ENCODE measurements at regions not wholly inside any gene's neighbourhood (a gene's known extent, or its start where the extent isn't known, plus 50 kb on each side); places are given as distances from the start of the nearest gene placed in this dataset.
"Not testable (repeated sequence)": the region's sequence is repeated elsewhere in the genome, so short reads cannot be mapped to it uniquely, and the experiment has no call there.

- DNase-seq, result no peak
These were observed 228.8 kb downstream of the SMARCA2 start for GRCh38 chr9:2243666-2244555.

GRCh38 chr9:2247340-2247739 is 232.2 kb downstream of the SMARCA2 start:
- no peak for DNase-seq

DNA sequence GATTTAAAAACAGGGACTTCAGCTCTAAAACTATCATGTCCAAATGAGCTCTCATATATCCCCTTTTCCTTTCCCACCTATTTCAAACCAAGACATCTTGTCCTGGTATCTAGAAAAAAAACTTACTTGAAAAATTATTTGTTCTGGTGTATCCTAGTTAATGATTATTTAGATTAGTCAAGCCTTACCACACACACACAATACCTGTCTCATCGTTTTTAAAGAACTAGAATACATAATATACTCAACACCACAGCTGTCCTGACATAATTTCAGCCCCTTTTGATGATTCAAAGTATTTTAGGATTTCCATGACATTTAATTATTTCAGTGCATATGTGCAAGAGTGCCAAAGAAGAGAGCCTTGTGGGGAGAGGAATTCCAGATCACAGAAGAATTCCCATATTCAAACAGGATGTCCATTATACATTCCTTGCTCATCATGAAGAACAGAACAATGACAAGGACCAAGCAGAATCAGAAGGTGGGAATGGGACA is 233.7 kb downstream of the SMARCA2 start:
- DNase-seq, result no peak

DNA sequence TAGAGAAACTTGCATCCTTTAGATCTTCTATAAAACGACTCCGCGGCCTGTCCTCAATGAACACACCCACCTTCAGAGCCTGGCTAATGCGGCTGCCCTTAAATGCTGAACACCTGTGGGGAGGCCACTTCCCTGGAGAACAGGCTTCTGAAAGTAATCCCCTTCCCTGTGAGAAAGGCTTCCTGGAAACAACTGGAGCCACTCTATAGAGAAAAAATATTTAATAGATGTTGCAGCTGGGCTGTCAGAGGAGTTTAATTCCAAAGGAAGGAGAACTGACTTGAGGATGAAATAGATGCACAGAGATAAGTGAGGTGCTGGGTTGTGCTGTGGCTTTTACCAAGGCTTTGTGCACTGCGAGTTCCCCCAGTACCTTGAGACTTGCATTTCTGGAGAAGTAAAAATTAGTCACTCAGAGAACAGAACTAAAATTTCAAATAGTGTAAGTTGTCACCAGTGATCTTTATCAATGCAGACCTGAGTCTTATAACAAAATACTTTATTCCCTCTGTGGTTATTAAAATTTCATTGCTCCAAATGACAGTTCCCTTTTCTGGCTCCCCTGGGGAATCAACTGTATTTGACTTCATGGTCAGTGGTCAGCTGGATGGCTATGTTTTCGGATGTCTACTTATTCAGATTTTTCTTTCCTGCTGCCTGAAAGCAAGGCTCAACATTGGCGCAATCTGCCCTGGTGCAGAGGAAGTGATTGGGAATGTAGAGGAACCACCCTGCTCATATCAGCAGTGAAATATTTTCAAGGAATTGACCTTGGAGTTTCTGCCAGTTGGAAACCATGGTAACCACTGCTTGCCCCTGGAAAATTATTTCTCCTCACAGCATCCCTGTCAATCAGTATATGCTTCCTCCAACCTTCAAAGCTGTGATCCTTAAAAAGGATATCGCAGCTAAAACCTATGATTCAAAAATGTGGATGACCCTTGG is 238.8 kb downstream of the SMARCA2 start:
- no peak for DNase-seq

GRCh38 chr9:2255128-2255527 is 240.0 kb downstream of the SMARCA2 start:
- DNase-seq, result no peak

DNA sequence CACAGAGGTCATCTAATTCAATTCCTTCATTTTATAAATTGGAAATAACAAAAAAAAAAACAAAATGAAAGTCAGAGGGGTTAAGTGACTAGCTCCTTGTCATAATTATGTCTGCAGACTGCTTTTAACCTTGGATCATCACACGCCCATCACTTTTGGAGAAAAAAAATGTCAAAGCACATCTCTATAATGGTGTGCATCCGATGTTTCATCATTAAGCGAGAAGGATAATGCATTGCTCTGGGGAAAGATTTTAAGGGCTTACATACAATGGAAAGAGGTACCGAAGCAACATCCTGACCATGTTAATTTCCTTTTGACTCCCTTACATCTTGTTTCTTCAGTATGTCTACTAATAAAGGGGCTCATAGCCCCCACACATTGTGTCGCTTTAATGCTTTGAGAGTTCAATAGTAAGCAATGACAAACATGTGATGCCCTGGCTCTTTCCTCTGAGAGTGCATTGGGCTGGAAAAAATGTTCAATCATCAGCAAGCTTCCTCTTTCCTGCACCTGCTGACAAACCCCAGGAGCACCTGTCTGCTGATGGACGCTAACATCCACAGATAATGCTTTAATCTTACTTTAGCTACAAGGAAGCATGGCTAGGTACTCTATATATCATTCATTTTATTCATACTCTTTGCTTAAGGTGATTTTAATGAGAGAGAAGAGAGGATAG is 242.2 kb downstream of the SMARCA2 start:
- DNase-seq, result peak; percentile 30

DNA sequence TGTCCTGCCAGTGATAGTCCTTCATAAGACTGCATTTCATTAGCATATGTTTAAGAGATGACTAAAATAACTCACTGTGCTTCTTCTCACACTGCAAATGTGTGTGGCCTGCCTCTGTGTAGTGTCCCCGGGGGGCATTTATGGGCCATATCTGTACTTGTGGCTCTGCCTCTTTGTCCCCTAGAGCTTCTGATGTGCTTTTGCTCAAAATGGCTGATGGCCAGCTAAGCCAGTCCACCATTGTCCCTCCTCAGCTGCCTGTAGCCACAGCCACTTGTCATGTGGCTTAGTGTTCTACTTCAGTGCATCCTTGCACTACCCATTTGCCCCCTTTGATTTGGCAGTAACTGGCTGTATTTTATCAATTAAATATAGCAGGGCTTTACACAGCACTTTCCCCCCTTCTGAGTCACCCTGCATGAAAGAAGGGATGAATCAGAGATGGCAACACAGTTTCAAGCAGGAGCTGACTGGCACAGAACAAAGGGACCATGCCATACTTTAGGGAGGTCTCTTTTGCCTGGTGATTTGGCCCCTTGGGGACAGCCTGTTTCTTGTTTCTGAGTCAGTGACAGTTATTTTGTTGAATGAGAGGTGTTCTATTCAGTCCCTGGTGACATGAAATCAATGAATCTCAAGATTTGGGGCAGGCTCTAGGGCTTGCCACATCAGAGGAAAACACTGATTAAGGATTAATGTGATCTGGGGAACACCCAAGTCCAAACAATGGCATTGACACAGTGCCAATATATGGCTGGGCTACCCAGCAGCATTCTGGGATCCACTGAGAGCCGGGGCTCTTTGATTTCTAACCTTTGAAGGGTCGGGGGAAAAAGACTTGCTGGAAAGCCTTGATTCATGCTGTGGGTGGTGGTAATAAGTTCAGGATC is 245.5 kb downstream of the SMARCA2 start:
- no peak for DNase-seq

DNA sequence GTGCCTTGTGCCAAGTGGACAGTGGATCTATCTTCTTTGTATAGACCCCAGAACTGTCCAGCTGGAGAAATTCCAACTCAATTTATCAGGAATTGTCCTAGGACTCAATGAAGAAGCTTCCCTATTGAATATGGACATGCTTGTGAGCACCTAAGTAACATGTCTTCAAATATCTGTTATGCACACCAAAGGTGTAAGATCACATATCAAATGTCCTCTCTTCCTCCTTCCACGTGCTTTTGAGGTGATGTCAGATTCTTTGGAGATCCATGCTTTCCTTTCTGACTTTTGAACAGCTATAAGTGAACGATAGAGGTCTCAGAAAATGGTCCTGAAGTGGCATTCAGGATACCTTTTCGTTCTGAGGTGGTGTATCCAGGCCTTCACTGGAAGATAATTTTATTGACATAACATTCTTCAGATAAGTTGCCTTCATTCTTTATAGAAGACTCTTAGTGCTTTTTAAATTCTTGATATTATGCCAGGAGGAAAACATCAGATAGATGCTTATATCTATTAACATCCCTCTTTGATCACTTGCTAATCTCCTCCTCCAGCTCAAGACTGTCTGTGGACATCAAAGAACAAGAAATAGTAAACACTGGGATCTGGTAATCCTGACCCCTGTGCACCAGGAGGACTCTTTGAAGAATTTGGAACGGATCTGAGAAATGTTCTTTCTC is 246.4 kb downstream of the SMARCA2 start:
- no peak for DNase-seq

- no peak for DNase-seq
These were observed 247.4 kb downstream of the SMARCA2 start for GRCh38 chr9:2262386-2263071.

DNA sequence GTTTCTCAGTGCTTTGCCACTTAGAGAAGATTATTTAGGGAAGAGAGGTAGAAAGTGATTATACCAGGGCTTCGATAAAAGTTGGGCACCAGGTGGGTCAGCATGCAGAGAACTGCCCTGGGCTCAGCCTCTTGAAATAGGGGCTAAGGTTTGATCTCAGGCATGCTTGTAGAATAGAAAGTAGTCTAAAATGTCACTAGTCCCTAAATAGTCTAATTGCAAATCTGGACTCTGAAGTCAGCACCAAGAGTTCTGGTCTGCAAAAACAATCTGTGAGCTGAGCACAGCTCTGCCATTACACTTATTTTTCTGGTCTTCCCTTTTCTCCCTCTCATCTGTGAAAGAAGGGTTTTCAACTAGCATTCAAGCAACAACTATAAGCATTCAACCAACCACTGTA is 248.0 kb downstream of the SMARCA2 start:
- no peak for DNase-seq

- DNase-seq, result no peak
These were observed 248.5 kb downstream of the SMARCA2 start for GRCh38 chr9:2263665-2264064.

DNA sequence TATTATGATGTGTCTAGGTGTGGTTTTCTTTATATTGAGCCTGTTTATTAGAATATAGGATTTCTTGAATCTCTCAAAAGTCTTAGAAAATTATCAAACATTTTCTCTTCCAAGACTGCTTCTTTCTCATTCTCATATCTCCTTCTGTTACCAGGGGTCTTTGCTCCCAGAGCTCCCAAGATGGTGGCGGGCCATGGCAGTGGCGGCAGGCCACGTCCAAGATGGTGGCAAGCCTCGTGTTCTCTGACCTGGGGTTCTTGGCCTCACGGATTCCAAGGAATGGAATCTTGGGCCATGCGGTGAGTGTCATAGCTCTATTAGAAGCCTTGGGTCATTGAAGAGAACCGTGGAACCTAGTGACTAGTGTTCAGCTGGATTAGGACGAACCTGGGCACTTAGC is 248.9 kb downstream of the SMARCA2 start:
- DNase-seq, result no peak

DNA sequence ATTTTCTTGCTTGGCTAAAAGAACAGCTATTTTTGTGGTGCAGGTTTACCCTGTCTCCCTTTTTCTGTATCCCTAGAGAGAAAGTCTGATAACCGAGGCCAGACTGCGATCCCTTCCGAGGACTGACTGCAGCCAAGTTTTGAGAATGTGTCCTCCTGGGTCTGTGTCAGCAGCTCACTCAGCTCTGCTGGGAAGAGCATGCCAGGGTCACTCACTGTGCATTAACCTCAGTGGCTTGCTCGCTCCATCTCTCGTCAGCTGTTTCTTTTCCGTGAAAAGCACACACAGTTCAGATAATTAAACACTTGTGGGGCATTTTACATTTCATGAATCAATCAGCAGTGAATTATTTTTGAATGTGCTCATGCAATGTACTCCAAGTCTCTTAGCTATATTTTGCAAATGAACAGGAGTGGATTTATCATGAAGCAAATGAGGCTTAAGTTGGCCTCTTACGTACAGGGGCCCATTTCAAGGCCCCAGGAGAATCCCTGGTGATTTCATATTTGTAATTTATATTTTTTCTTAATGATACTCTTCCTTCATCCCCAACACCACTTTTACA is 252.1 kb downstream of the SMARCA2 start:
- no peak for DNase-seq

GRCh38 chr9:2269778-2270177 is 254.6 kb downstream of the SMARCA2 start:
- no peak for DNase-seq

DNA sequence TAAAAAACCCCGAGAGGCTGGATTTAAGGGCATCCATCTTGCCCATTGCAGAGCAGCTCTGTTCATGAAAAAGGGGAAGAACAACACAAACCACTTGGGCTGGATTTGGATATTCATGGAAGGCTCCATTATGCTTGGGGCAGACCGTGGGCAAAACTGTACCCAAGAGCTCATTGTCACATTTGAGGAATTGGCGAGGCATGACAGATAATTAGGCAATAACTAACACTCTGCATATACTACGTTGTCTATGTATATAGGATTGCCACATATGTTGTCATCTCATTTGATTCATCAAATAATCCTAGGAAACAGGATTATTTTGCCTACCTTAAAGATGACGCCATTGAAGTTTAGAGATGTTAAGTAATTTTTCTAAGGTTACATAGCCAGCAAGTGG is 255.4 kb downstream of the SMARCA2 start:
- no peak for DNase-seq

- no peak for DNase-seq
These were observed 256.3 kb downstream of the SMARCA2 start for GRCh38 chr9:2271426-2271825.

- no peak for DNase-seq
These were observed 259.6 kb downstream of the SMARCA2 start for GRCh38 chr9:2274762-2275161.

DNA sequence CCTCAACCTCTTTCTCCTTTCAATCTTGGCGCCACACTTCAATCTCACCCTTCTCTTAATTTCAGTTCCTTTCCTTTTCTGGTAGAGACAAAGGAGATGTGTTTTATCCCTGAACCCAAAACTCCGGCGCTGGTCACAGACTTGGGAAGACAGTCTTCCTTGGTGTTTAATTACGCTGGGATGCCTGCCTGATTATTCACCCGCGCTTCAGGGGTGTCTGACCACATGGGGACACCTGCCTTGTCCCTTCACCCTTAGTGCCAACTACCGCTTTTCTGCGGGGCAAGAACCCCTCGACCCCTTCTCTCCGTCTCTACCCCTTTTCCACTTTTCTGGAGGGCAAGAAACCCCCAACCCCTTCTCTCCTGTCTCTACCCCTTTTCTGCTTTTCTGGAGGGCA is 261.1 kb downstream of the SMARCA2 start:
- no peak for DNase-seq

DNA sequence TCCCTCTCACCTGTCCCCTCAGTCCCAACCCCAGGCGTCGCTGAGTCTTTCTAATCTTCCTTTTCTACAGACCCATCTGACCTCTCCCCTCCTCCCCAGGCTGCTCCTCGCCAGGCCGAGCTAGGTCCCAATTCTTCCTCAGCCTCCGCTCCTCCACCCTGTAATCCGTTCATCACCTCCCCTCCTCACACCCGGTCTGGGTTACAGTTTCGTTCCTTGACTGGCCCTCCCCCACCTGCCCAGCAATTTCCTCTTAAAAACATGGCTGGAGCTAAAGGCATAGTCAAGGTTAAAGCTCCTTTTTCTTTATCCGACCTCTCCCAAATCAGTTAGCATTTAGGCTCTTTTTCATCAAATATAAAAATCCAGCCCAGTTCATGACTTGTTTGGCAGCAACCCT is 262.0 kb downstream of the SMARCA2 start:
- not testable (repeated sequence) for DNase-seq

- DNase-seq, result not testable (repeated sequence)
These were observed 262.5 kb downstream of the SMARCA2 start for GRCh38 chr9:2277644-2278043.
